ENCODE measurements at regions not wholly inside any gene's neighbourhood (a gene's known extent, or its start where the extent isn't known, plus 50 kb on each side); places are given as distances from the start of the nearest gene placed in this dataset.

- no peak for DNase-seq
Observed at GRCh38 chr20:10771435-10772140, 97.8 kb upstream of the JAG1 start.

- no peak for DNase-seq
Observed at GRCh38 chr20:10774357-10774943, 100.7 kb upstream of the JAG1 start.

GRCh38 chr20:10777710-10778109 is 103.9 kb upstream of the JAG1 start:
- DNase-seq, result no peak

- no peak for DNase-seq
Observed at GRCh38 chr20:10779911-10780310, 106.1 kb upstream of the JAG1 start.

GRCh38 chr20:10780901-10781300 is 107.1 kb upstream of the JAG1 start:
- DNase-seq, result no peak

GRCh38 chr20:10781526-10781925 is 107.7 kb upstream of the JAG1 start:
- no peak for DNase-seq

GRCh38 chr20:10783707-10784553 is 110.1 kb upstream of the JAG1 start:
- no peak for DNase-seq

GRCh38 chr20:10784554-10785183 is 110.9 kb upstream of the JAG1 start:
- DNase-seq, result no peak

- DNase-seq, result no peak
Observed at GRCh38 chr20:10786678-10787077, 112.9 kb upstream of the JAG1 start.

GRCh38 chr20:10788055-10788454 is 114.3 kb upstream of the JAG1 start:
- no peak for DNase-seq

GRCh38 chr20:10788877-10789276 is 115.1 kb upstream of the JAG1 start:
- no peak for DNase-seq

- no peak for DNase-seq
Observed at GRCh38 chr20:10789386-10789785, 115.6 kb upstream of the JAG1 start.

- no peak for DNase-seq
Observed at GRCh38 chr20:10790013-10790412, 116.2 kb upstream of the JAG1 start.

GRCh38 chr20:10792291-10792690 is 118.5 kb upstream of the JAG1 start:
- no peak for DNase-seq

- DNase-seq, result no peak
Observed at GRCh38 chr20:10793766-10794165, 120.0 kb upstream of the JAG1 start.

- DNase-seq, result no peak
Observed at GRCh38 chr20:10794765-10795164, 121.0 kb upstream of the JAG1 start.

- DNase-seq, result no peak
Observed at GRCh38 chr20:10795286-10796026, 121.7 kb upstream of the JAG1 start.

GRCh38 chr20:10798811-10799210 is 125.0 kb upstream of the JAG1 start:
- DNase-seq, result no peak

- no peak for DNase-seq
Observed at GRCh38 chr20:10799735-10800134, 125.9 kb upstream of the JAG1 start.

GRCh38 chr20:10800288-10800687 is 126.5 kb upstream of the JAG1 start:
- no peak for DNase-seq

GRCh38 chr20:10802236-10802635 is 128.4 kb upstream of the JAG1 start:
- no peak for DNase-seq

- DNase-seq, result no peak
Observed at GRCh38 chr20:10805764-10806163, 132.0 kb upstream of the JAG1 start.

GRCh38 chr20:10806539-10806938 is 132.7 kb upstream of the JAG1 start:
- DNase-seq, result no peak

Data from right hindlimb (tissue), 1 donor.